Bronchial epithelial cell (primary cell): ENCODE measurements at regions not wholly inside any gene's neighbourhood (a gene's known extent, or its start where the extent isn't known, plus 50 kb on each side); places are given as distances from the start of the nearest gene placed in this dataset.

ENCODE experiments used
- DNase-seq: peaks from one replicate; pipeline ENCODE4 v3.0.0-alpha.2; 2010; ENCODE audit warnings: low read depth
- FAIRE-seq: peaks from 2 replicates; lab custom pipeline; 2011; peaks lifted over from hg19 to GRCh38; lab: Jason Lieb, UNC
- H3K27me3 ChIP-seq: 2 replicates; pipeline ENCODE4 v1.5.1; 2011; ENCODE audit warnings: low read length; ENCODE audit not compliant: control insufficient read depth, insufficient read depth
- H3K36me3 ChIP-seq: 2 replicates; pipeline ENCODE4 v1.5.1; 2011; ENCODE audit warnings: low read length; ENCODE audit not compliant: control insufficient read depth, insufficient read depth
- H3K4me3 ChIP-seq: 2 replicates; pipeline ENCODE4 v1.5.1; 2011; ENCODE audit warnings: mild to moderate bottlenecking, low read depth, low read length, control low read depth
- TF ChIP-seq, protein P1 (sequence below): IDR thresholded peaks from 2 replicates; pipeline ENCODE4 v1.5.1; 2011; ENCODE audit warnings: mild to moderate bottlenecking, moderate library complexity, low read length, control low read depth, inconsistent platforms; ENCODE audit not compliant: insufficient read depth, severe bottlenecking

DNA sequence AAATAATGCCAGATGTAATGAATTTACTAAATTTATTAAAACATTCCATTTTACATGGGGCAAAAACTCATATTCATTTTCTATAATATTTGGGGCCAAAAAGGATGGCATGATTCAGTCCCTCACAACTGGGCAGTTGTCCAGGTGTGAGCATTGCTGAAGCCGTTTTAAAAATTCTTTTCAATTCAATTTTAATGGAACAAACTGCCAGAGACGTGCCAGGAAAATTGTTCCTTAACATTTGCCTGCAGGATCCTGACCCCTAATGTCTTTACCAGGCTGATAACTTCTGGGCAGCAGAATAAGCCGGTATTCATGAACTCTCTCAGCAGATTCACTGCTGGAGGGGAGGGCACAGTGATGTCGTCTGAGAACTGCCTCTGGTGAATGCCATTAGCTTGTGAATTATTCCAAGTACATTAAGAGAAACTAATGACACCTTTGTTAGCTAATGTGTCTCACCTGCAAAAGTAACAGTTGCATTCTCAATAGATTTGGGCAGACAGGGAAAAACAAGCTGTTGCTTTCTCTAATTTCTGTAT, 1445.1 kb upstream of the TENM3 start:
- DNase-seq (no peak), FAIRE-seq (no peak)
- no peak overlapping the region for H3K4me3 ChIP-seq
- no peaks in the 10 kb centered on the region for H3K27me3 ChIP-seq
- H3K36me3 ChIP-seq = no peaks in the 10 kb centered on the region
- TF ChIP-seq, protein P1, sequence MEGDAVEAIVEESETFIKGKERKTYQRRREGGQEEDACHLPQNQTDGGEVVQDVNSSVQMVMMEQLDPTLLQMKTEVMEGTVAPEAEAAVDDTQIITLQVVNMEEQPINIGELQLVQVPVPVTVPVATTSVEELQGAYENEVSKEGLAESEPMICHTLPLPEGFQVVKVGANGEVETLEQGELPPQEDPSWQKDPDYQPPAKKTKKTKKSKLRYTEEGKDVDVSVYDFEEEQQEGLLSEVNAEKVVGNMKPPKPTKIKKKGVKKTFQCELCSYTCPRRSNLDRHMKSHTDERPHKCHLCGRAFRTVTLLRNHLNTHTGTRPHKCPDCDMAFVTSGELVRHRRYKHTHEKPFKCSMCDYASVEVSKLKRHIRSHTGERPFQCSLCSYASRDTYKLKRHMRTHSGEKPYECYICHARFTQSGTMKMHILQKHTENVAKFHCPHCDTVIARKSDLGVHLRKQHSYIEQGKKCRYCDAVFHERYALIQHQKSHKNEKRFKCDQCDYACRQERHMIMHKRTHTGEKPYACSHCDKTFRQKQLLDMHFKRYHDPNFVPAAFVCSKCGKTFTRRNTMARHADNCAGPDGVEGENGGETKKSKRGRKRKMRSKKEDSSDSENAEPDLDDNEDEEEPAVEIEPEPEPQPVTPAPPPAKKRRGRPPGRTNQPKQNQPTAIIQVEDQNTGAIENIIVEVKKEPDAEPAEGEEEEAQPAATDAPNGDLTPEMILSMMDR = no peak

DNA sequence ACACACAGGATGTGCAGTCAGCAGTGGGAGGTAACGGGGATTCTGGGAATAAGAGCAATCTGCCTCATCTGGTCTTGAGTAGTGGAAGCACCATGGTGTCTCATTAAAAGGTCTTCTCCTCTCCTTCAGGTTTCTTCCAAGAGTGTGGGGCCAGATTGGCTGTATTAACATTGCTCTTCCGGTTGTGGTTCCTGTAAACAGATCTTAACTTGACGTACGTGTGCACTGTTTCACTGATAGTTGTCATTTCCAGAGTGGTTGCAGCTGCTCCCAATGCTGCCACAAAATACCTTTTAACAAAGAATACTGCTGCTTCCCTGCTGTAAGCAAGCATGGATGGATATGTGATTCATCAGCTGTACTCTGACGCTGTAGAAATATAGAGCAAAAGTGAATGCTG, 1443.4 kb upstream of the TENM3 start:
- DNase-seq (no peak), FAIRE-seq (no peak)
- TF ChIP-seq, protein P1 = no peak
- Histone ChIP-seq H3K27me3 (no peaks in the 10 kb centered on the region), H3K36me3 (no peaks in the 10 kb centered on the region), H3K4me3 (no peak overlapping the region)

DNA sequence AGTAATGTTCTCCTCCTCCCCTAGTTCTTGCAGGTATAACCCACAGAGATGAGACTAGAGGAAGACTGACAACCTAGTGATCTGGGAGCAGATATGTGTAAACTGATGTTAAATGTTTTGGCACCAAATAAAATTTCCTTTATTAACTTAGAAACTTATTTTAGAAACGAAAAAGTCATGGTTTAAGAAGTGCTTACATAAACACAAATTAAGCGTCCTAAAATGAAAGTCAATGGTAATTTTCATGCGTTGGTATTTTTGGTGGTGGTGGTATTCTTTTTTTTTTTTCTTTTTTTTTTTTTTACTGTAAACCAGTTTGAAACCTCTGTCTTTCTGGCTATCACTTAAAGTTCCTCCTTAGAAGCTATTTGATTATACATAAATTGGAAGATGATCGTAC, 1438.1 kb upstream of the TENM3 start:
- TF ChIP-seq, protein P1 = no peak
- no peaks in the 10 kb centered on the region for H3K27me3 ChIP-seq
- no peak overlapping the region for H3K4me3 ChIP-seq
- no peaks in the 10 kb centered on the region for H3K36me3 ChIP-seq
- FAIRE-seq = no peak
- no peak for DNase-seq

DNA sequence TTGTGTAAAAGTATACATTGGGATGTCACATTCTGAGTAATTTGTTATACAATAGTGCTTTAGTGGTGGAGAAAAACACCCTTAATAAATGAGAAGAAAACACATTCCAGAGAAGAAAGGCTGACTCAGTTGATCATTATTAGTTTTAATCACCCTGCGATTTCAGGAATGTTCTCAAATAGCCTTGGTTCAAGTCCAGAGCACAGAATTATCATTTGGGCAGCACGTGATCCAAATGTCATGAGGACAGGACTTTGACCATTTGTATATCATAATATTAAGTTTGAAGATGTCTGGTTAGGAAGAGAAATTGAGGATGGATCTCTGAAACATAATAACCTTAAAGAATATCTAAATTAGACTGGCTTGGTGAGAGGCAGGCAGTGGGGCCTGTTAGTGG, 1434.3 kb upstream of the TENM3 start:
- Histone ChIP-seq H3K4me3 (no peak overlapping the region), H3K36me3 (no peaks in the 10 kb centered on the region), H3K27me3 (no peaks in the 10 kb centered on the region)
- FAIRE-seq (no peak), DNase-seq (no peak)
- TF ChIP-seq, protein P1 = no peak

DNA sequence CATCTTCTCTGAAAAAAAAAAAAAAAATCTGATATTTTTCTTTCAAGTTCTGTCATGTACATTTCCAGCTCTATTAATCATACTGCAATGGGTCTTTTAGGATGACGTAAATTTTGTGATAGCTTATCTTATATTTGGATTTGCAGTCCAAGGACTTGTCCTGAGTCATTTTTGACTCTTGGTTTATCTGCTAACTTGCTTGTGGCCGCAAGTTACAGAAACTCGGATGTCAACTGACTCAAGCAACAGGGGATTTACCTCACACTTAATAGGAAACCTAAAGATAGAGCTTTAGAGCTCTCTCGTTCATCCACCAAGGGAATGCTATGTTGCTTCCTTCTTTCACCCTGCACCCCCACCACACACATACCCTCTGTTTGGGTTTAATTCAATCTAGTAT, 1433.8 kb upstream of the TENM3 start:
- peak; percentile 36 for DNase-seq
- FAIRE-seq = no peak

DNA sequence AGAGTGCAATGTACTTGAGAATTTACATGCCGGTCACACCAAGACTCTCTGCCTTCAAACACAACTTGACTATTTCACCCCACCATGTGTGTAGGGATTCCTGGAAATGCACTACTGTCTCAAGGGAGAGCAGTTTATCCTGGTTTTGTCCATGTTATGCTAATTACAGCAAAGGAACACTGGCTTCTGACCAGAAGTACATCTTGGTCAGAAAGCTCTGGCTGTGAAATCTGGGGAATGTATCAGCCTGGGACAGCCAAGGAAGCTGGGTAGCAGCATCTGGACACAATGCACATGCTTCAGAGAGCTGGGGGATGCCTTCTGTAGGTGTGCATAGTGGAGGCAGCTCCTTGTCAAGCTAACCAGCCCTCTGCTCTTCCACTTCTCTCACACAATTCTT, 1432.6 kb upstream of the TENM3 start:
- no peak for FAIRE-seq
- TF ChIP-seq, protein P1 = no peak
- Histone ChIP-seq H3K4me3 (no peak overlapping the region), H3K27me3 (no peaks in the 10 kb centered on the region), H3K36me3 (no peaks in the 10 kb centered on the region)
- DNase-seq = no peak

More for the DNA sequence above, 1433.8 kb upstream of the TENM3 start:
- Histone ChIP-seq H3K4me3 (no peak overlapping the region), H3K36me3 (no peaks in the 10 kb centered on the region), H3K27me3 (no peaks in the 10 kb centered on the region)
- TF ChIP-seq, protein P1 = no peak
